HG02943 (cell line): ENCODE measurements at regions not wholly inside any gene's neighbourhood (a gene's known extent, or its start where the extent isn't known, plus 50 kb on each side); places are given as distances from the start of the nearest gene placed in this dataset.

ENCODE experiments used
- ATAC-seq: cut with Tn5 transposase; IDR thresholded peaks from one replicate; pipeline ENCODE4 v1.9.1; 2021; ENCODE audit warnings: mild to moderate bottlenecking, low read depth, moderate library complexity; ENCODE audit not compliant: unreplicated experiment

DNA sequence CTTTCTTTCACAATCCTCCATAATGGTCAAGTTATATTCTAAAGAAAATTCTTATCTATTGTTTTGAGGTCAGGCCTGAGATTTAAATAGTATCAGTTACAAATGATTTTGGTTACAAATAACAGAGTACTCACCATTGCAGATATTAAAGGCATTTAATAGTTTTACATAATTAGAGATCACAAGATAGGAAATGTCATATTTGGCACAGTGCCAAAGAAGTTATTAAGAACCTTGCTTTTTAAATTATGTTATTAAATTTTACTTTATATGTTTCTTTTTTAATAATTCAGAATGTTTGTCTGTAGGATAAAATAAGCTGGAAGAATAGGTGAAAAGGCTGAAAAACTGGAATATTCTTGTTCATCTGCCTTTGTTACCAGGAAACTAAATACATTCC is 1174.7 kb downstream of the PCDH18 start:
- no peak for ATAC-seq

DNA sequence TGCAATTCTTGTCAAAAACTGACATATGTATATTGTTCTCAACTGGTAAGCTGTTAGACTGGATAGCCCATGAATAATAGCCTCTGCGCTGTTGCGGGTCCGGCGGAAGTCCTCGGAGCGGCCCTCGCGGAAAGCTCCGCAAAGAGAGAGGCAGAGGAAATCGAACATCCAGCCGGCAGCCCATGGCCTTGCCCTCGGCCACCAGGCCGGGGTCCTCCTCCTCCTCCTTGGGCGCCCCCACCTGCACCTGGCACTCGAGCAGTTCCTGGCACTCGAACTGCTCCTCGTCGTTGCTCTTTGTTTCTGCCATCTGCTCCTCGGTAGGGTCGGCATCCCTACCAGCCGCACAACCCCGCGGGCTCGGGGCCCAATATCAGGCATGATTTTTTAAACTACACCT is 1176.3 kb downstream of the PCDH18 start:
- ATAC-seq = no peak

DNA sequence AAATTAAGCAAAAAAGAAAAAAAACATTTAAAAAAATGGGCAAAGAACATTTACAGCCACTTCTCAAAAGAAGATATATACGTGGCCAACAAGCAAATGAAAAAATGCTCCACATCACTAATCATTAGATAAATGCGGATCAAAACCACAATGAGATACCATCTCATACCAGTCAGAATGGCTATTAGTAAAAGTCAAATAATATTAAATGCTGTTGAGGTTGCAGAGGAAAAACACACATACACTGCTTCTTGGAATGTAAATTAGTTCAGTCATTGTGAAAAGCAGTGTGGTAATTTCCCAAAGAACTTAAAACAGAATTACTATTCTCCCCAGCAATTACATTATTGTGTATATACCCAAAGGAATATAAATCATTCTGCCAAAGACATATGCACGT is 1189.0 kb downstream of the PCDH18 start:
- no peak for ATAC-seq

- ATAC-seq = no peak
Measured at GRCh38 chr4:136342666-136343065, 1189.6 kb downstream of the PCDH18 start.

GRCh38 chr4:136337216-136337615 is 1195.1 kb downstream of the PCDH18 start:
- no peak for ATAC-seq

DNA sequence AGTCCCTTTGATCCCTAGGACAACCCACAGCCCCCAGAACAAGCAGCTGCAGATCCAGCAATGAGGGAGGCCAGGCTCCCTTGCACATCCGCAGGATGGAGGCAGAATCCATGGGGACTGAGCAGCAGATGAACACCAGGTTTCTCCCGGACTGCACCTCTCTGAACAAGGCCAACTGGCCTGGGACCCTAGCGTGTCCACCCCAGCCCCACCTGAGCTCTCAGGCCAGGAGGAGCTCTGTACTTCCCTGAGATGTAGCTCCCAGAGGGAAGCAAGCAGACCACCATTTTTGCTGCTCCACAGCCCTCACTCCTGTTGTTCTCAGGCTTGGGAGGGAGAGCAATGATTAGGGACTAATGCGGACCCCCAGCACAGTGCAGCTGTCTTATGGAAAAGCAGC is 1195.8 kb downstream of the PCDH18 start:
- no peak for ATAC-seq

GRCh38 chr4:136329042-136329662 is 1203.1 kb downstream of the PCDH18 start:
- no peak for ATAC-seq

DNA sequence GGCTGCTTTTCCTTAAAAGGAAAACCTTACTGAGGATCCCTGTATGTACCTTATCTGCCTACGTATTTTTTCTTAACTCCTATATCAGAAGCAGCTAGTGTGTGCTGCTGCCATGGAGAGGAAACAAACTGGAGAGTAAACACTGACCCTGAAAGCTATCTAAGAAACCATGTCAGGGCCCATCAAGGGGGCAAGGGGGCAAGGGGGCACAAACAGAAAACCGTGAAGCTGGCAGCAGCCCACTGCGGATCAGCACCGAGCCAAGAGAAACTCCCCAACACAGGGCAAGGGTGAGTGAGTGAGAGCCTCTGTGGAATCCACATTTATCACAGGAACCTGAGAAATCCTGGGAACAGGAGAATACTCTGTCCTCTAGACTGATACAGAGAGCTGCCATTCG is 1204.2 kb downstream of the PCDH18 start:
- no peak for ATAC-seq

GRCh38 chr4:136320465-136320813 is 1211.9 kb downstream of the PCDH18 start:
- no peak for ATAC-seq

GRCh38 chr4:136319789-136320464 is 1212.4 kb downstream of the PCDH18 start:
- ATAC-seq = no peak

GRCh38 chr4:136316961-136317360 is 1215.3 kb downstream of the PCDH18 start:
- no peak for ATAC-seq

DNA sequence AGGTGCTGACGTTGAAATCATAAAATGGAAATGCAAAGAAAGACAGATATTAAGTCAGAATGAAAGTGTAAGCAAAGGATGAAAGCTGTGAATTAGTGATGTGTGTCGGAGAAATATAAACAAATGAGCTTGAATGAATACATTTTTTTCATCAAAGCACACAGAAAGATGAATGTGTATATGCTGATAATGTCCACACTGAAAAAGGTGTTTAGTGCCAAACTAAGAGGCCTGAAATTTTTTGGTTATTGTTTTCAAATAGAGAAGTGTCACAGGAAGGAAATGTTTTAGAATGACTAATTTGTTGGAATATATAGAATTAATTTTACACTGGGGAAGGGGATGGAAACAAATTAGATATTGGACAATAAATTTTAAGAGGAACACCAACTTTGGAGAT is 1217.6 kb downstream of the PCDH18 start:
- no peak for ATAC-seq

DNA sequence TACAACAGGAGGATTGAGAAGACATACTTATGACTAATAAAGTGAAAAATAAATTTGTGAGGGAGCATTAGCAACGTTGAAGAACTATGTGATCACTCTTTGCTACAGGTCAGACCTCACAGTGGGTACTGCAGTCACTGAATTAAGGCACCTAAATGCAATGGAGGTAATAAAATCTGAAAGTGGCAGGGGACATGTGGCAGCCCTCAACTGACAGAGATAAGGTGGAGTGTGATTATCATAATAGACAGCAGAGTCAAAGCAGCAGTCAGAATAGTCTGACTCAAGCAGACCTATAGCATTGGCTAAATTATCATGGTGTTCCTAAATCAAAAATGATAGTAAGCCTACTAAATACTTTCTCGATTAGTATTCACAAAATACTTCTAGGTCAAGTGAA is 1220.5 kb downstream of the PCDH18 start:
- no peak for ATAC-seq

GRCh38 chr4:136307765-136308164 is 1224.5 kb downstream of the PCDH18 start:
- no peak for ATAC-seq

- no peak for ATAC-seq
Measured at GRCh38 chr4:136306361-136306760, 1225.9 kb downstream of the PCDH18 start.

DNA sequence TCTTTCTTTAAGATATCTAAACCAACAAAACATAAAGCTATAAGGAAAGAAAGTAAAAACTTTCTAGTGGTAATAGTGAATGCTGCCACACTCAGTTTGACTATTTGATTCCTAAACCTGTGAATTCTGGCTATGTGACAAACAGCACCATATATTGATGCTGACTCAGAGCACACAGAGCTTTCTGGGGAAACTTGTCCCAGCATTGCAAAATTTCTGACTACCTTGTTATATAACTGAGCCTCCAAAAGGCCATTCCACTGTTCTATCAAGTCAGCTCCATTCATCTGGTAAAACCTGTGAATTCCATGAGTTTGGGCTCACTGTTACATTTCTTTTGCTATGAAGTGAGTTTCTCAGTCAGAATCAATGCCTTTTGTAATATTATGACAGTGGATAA is 1229.7 kb downstream of the PCDH18 start:
- ATAC-seq = no peak

DNA sequence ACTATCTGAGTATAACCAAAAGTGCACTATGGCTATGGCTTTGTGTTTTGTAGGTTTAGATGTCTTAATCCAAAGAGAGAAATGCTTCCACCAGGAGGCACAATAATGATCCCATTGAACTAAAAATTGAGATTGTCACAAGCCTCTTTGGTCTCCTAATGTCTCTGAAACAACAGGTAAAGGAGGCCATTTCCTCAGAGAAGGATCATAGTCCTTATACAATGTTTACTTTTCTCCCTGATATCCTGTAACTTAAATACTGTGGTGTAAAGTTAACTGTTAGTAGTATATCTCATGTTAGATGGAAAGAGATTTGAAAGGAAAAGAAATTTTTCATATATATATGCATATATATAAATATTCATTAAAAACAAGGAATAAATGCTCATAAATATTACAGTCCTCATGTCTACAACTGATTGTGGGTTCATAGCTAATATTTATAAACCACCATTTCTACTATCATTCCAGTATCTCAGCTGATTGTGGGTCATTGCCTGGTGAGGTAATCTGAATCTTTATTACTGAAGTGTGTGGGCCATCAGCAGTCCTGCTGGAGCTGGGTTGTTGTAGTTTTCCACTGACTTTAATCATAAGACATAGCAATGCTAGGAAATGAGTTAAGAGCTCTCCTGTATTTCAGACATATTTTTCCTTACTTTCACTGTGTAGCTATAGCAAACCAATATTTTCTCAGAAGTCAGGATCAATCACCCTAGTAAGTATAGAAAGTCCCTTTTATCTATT is 1230.4 kb downstream of the PCDH18 start:
- ATAC-seq = no peak

GRCh38 chr4:136283977-136284376 is 1248.3 kb downstream of the PCDH18 start:
- ATAC-seq = no peak

- ATAC-seq = no peak
Measured at GRCh38 chr4:136281889-136282288, 1250.4 kb downstream of the PCDH18 start.

- no peak for ATAC-seq
Measured at GRCh38 chr4:136281307-136281706, 1251.0 kb downstream of the PCDH18 start.

- ATAC-seq = no peak
Measured at GRCh38 chr4:136277741-136278140, 1254.6 kb downstream of the PCDH18 start.

- ATAC-seq = no peak
Measured at GRCh38 chr4:136246876-136247275, 1285.4 kb downstream of the PCDH18 start.
